Osteoblast (primary cell): ENCODE measurements at regions not wholly inside any gene's neighbourhood (a gene's known extent, or its start where the extent isn't known, plus 50 kb on each side); places are given as distances from the start of the nearest gene placed in this dataset.

Source experiments
- DNase-seq: peaks from one replicate; pipeline ENCODE4 v3.0.0; 2011; ENCODE audit warnings: low spot score, mixed read lengths; ENCODE audit not compliant: insufficient read length; ENCODE audit errors: missing footprints
- H2AFZ ChIP-seq: 2 replicates; pipeline ENCODE4 v1.6.0; 2011; ENCODE audit warnings: mild to moderate bottlenecking, low read length
- H3K27ac ChIP-seq: 2 replicates; pipeline ENCODE4 v1.5.1; 2011; ENCODE audit warnings: mild to moderate bottlenecking, low read depth, low read length, moderate library complexity
- H3K27me3 ChIP-seq: 2 replicates; pipeline ENCODE4 v1.6.0; 2012; ENCODE audit warnings: mild to moderate bottlenecking, control low read depth, inconsistent platforms, low read length, moderate library complexity; ENCODE audit not compliant: insufficient read depth
- H3K36me3 ChIP-seq: 2 replicates; pipeline ENCODE4 v1.5.1; 2011; ENCODE audit warnings: mild to moderate bottlenecking, low read length, control low read depth, moderate library complexity; ENCODE audit not compliant: insufficient read depth
- H3K4me1 ChIP-seq: 2 replicates; pipeline ENCODE4 v1.5.1; 2011; ENCODE audit warnings: mild to moderate bottlenecking, low read length, control low read depth, moderate library complexity; ENCODE audit not compliant: insufficient read depth
- H3K4me2 ChIP-seq: 2 replicates; pipeline ENCODE4 v1.6.0; 2011; ENCODE audit warnings: mild to moderate bottlenecking, low read length; ENCODE audit not compliant: insufficient read depth
- H3K4me3 ChIP-seq: fragments of 200-600 bp; sonication (generic); 3 replicates; pipeline ENCODE4 v1.5.1; 2012; ENCODE audit warnings: mild to moderate bottlenecking, low read length, inconsistent platforms; ENCODE audit not compliant: insufficient read depth
- H3K79me2 ChIP-seq: 2 replicates; pipeline ENCODE4 v1.6.0; 2012; ENCODE audit warnings: mild to moderate bottlenecking, low read length, control low read depth, inconsistent platforms; ENCODE audit not compliant: insufficient read depth
- H3K9me3 ChIP-seq: 2 replicates; pipeline ENCODE4 v1.5.1; 2011; ENCODE audit warnings: low read depth, low read length, control low read depth
- H4K20me1 ChIP-seq: 2 replicates; pipeline ENCODE4 v1.6.0; 2012; ENCODE audit warnings: mild to moderate bottlenecking, low read length, control low read depth; ENCODE audit not compliant: insufficient read depth
- TF ChIP-seq, protein P1 (sequence below): IDR thresholded peaks from 2 replicates; pipeline ENCODE4 v1.5.1; 2011; ENCODE audit warnings: mild to moderate bottlenecking, low read depth, low read length, moderate library complexity; ENCODE audit errors: extremely low read depth

DNA sequence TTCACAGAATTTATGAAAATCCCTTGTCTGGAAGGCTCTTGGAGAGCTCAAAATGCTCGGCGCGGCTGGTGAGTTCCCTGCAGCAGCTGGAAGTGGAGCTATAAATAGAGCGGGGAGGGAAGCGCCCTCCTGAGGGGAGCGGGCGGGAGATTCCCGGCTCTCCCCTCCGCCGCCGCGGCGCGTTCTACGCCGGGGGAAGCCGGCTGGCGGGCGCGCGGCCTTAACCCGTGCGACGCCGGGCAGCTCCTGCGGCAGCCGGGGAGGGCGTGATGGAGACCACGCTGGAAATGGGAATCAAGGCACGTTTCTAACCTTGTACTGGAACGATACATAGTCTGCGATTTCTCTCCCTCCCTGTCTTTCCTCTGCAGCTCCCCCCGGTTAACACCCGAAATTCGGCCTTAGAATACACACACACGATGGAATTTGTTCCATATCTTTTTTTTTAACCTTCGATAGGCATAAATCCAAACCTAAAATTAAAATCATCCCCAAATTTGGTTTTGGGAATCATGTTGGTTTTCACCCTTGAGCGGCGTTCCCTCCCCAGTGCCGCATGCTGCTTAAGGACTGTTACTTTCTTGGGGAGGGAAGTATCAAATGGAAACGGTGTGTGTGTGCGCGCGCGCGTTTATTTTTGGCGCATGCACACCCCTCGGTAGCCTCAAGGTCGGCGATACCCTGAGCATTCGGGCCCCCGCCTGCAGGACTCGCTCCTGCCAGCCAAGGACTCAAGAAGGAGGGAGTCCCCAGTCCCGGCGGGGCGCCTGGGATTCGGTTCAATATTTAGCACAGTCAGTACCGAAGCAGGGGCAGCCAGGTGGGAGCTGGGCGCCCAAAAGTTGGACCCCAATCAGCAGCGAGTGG, 306.3 kb upstream of the KCNN2 start:
- peak; percentile 66 for DNase-seq
- Histone ChIP-seq H2AFZ (no peak overlapping the region), H3K9me3 (peaks cover 1% of the 10 kb centered on the region), H3K79me2 (no peaks in the 10 kb centered on the region), H3K4me2 (no peak overlapping the region), H4K20me1 (no peaks in the 10 kb centered on the region), H3K4me1 (no peaks in the 10 kb centered on the region), H3K27ac (no peak overlapping the region), H3K4me3 (no peak overlapping the region), H3K27me3 (peaks cover 2% of the 10 kb centered on the region), H3K36me3 (no peaks in the 10 kb centered on the region)
- TF ChIP-seq, protein P1, sequence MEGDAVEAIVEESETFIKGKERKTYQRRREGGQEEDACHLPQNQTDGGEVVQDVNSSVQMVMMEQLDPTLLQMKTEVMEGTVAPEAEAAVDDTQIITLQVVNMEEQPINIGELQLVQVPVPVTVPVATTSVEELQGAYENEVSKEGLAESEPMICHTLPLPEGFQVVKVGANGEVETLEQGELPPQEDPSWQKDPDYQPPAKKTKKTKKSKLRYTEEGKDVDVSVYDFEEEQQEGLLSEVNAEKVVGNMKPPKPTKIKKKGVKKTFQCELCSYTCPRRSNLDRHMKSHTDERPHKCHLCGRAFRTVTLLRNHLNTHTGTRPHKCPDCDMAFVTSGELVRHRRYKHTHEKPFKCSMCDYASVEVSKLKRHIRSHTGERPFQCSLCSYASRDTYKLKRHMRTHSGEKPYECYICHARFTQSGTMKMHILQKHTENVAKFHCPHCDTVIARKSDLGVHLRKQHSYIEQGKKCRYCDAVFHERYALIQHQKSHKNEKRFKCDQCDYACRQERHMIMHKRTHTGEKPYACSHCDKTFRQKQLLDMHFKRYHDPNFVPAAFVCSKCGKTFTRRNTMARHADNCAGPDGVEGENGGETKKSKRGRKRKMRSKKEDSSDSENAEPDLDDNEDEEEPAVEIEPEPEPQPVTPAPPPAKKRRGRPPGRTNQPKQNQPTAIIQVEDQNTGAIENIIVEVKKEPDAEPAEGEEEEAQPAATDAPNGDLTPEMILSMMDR = no peak

DNA sequence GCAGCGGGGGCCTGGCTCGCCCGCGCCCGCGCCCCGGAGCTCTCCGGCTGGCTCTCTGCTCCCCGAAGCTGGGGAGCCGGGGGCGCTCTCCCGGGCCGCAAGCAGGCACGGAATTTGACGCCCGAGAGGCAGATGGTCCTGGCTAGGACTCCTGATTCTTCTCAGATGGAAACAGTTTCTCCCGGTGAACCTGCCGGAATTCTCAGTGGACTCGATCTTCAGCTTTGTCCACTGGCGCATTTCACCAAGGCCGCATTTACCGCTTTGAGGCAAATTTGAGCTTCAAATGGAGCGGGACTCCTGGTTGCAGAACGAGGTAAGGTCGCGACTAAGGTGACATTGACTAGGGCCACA, 305.7 kb upstream of the KCNN2 start:
- H3K27me3 ChIP-seq = peaks cover 2% of the 10 kb centered on the region
- no peaks in the 10 kb centered on the region for H4K20me1 ChIP-seq
- H3K27ac ChIP-seq = no peak overlapping the region
- H3K4me3 ChIP-seq = no peak overlapping the region
- H3K4me2 ChIP-seq = no peak overlapping the region
- DNase-seq = peak; percentile 31
- no peaks in the 10 kb centered on the region for H3K79me2 ChIP-seq
- H2AFZ ChIP-seq = no peak overlapping the region
- H3K9me3 ChIP-seq = peaks cover 1% of the 10 kb centered on the region
- H3K36me3 ChIP-seq = no peaks in the 10 kb centered on the region
- TF ChIP-seq, protein P1 = no peak
- no peaks in the 10 kb centered on the region for H3K4me1 ChIP-seq

DNA sequence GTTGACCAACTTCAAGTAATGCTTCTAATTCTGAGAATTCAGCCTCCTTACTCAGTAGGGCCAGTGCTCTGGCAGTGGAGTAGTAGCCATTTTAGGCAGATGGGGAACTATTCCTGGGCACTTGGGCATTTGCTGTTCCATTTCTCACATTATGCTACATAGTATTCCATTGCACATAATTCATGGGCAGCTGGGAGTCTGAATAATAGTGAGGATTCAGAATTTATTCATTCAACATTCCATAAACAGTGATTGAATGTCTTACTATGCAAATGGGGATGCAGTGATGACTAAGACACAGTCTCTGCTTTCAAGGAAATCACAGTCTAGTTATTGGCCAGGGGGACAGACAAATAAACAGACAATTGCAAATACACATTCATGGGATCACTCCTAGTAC, 301.0 kb upstream of the KCNN2 start:
- H3K36me3 ChIP-seq = no peaks in the 10 kb centered on the region
- no peaks in the 10 kb centered on the region for H3K4me1 ChIP-seq
- peaks cover 2% of the 10 kb centered on the region for H3K27me3 ChIP-seq
- H3K4me2 ChIP-seq = no peak overlapping the region
- H3K4me3 ChIP-seq = no peak overlapping the region
- H3K9me3 ChIP-seq = peaks cover 1% of the 10 kb centered on the region
- no peak overlapping the region for H3K27ac ChIP-seq
- no peaks in the 10 kb centered on the region for H4K20me1 ChIP-seq
- H3K79me2 ChIP-seq = no peaks in the 10 kb centered on the region
- H2AFZ ChIP-seq = no peak overlapping the region
- DNase-seq = no peak
- TF ChIP-seq, protein P1 = no peak

DNA sequence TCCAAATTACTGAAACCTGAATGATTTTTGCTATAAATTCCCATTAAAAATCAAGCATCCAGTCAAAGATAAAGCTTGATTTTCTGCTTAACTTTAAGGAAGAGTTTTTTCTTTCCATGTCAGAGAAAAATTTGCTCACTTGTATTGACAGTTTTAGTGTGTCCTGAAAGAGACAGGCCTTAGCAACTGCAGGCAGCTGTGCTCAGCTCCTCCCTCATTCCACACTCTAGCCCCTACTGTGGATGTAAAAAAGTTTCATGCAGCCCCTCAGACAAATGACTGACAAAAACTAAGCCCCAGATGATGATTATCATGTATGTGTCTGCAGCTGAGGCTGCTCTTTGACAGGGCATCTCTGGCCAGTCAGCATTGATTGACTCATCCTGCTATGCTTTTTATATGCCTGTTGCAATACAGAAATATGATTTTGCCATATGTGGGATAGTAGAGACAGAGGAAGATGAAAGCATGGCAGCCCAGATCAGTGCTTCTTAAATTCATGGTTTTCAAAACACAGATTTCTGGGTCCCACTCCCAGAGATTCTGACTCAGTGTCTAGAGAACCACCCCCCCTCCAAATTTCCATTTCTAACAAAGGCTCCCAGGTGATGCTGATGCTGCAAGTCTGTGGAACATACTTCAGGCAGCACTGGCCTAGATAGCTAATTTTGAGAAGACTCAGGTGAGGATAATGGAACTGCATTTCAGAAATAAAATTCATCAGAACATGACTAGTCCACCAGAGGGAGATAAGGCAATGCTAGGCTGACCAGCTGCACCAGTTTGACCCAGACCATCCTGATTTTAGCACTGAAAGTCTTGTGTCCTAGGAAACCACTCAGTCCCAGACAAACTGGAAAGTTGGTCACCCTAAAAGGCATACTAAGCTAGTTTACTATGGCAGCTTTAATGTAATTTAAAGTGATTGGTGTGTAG, 298.7 kb upstream of the KCNN2 start:
- Histone ChIP-seq H3K9me3 (peaks cover 1% of the 10 kb centered on the region), H3K4me3 (no peak overlapping the region), H3K4me2 (no peak overlapping the region), H3K36me3 (no peaks in the 10 kb centered on the region), H3K79me2 (no peaks in the 10 kb centered on the region), H3K4me1 (no peaks in the 10 kb centered on the region), H3K27ac (no peak overlapping the region), H3K27me3 (no peaks in the 10 kb centered on the region), H4K20me1 (no peaks in the 10 kb centered on the region), H2AFZ (no peak overlapping the region)
- no peak for DNase-seq
- TF ChIP-seq, protein P1 = no peak
